Keratinocyte (primary cell): ENCODE measurements at regions not wholly inside any gene's neighbourhood (a gene's known extent, or its start where the extent isn't known, plus 50 kb on each side); places are given as distances from the start of the nearest gene placed in this dataset.

Experiments
- EZH2 ChIP-seq: IDR thresholded peaks from one replicate; pipeline ENCODE4 v1.6.1; 2012; ENCODE audit warnings: inconsistent platforms, mild to moderate bottlenecking, low read length, moderate library complexity
- TF ChIP-seq, protein P1 (sequence below), 3 experiments: IDR thresholded peaks in 1 of 3; conservative IDR thresholded peaks in 1 of 3; optimal IDR thresholded peaks in 1 of 3; 2 replicates in 2 of 3; 3 replicates in 1 of 3; pipeline versions ENCODE3 to v1.5.1; 2011; ENCODE audit warnings: low read length in 3 of 3, mild to moderate bottlenecking in 3 of 3, moderate library complexity in 2 of 3, control low read depth in 1 of 3, inconsistent platforms in 1 of 3; ENCODE audit not compliant: insufficient read depth in 2 of 3; ENCODE audit errors: extremely low read depth in 1 of 3

DNA sequence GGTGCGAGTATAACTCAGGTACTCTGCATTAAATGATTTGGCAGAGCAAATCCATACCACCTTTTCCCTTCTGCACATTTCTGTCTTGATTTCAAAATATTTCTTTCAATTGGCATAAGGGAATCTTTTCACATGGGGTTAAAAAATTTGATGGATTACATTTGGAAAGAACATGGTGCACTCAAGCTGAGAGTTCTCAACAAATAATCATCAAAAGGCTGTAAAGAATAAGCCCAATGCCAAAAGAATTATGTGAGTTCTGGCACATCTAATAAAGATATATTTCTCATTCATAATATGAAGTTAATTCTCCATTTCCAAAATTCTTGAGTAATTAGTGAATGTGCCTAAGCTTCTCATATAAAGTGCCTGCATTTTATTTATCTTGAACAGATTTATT, 223.1 kb downstream of the GPR37 start:
- TF ChIP-seq, protein P1, sequence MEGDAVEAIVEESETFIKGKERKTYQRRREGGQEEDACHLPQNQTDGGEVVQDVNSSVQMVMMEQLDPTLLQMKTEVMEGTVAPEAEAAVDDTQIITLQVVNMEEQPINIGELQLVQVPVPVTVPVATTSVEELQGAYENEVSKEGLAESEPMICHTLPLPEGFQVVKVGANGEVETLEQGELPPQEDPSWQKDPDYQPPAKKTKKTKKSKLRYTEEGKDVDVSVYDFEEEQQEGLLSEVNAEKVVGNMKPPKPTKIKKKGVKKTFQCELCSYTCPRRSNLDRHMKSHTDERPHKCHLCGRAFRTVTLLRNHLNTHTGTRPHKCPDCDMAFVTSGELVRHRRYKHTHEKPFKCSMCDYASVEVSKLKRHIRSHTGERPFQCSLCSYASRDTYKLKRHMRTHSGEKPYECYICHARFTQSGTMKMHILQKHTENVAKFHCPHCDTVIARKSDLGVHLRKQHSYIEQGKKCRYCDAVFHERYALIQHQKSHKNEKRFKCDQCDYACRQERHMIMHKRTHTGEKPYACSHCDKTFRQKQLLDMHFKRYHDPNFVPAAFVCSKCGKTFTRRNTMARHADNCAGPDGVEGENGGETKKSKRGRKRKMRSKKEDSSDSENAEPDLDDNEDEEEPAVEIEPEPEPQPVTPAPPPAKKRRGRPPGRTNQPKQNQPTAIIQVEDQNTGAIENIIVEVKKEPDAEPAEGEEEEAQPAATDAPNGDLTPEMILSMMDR (optimal IDR thresholded peaks at IDR 0.05 in 1 of 3, IDR thresholded peaks at IDR 0.05 in 1 of 3, conservative IDR thresholded peaks at IDR 0.05 in 1 of 3; ENCODE audit: extremely low read depth in 1 of 3, insufficient read depth in 2 of 3, low read length in 3 of 3): no peak
- TF ChIP-seq EZH2: no peak
